Ishikawa (cell line): ENCODE measurements at regions not wholly inside any gene's neighbourhood (a gene's known extent, or its start where the extent isn't known, plus 50 kb on each side); places are given as distances from the start of the nearest gene placed in this dataset.

ENCODE experiments used
- CEBPB ChIP-seq: IDR thresholded peaks from 2 replicates; pipeline ENCODE4 v1.6.1; 2012
- CREB1 ChIP-seq: IDR thresholded peaks from 2 replicates; pipeline ENCODE4 v1.6.1; 2012; ENCODE audit warnings: low read depth
- EGR1 ChIP-seq: IDR thresholded peaks from 2 replicates; pipeline ENCODE4 v1.6.1; 2012
- EP300 ChIP-seq: IDR thresholded peaks from 2 replicates; pipeline ENCODE4 v1.6.1; 2012; ENCODE audit warnings: borderline replicate concordance
- FOXM1 ChIP-seq: IDR thresholded peaks from 2 replicates; pipeline ENCODE4 v1.6.1; 2012; ENCODE audit warnings: low read depth, borderline replicate concordance
- MAX ChIP-seq: IDR thresholded peaks from 2 replicates; pipeline ENCODE4 v1.6.1; 2012
- NFIC ChIP-seq: IDR thresholded peaks from 2 replicates; pipeline ENCODE4 v1.6.1; 2012
- RAD21 ChIP-seq: IDR thresholded peaks from 2 replicates; pipeline ENCODE4 v1.6.1; 2012; ENCODE audit warnings: low read depth
- REST ChIP-seq: IDR thresholded peaks from 2 replicates; pipeline ENCODE4 v1.6.1; 2012; ENCODE audit warnings: low read depth, mild to moderate bottlenecking
- TAF1 ChIP-seq: IDR thresholded peaks from 2 replicates; pipeline ENCODE4 v1.6.1; 2012; ENCODE audit warnings: low read depth, mild to moderate bottlenecking
- TCF12 ChIP-seq: IDR thresholded peaks from 2 replicates; pipeline ENCODE4 v1.6.1; 2012; ENCODE audit warnings: low read depth
- TEAD4 ChIP-seq: IDR thresholded peaks from 2 replicates; pipeline ENCODE4 v1.6.1; 2012
- USF1 ChIP-seq: IDR thresholded peaks from 2 replicates; pipeline ENCODE4 v1.6.1; 2012
- YY1 ChIP-seq: IDR thresholded peaks from 2 replicates; pipeline ENCODE4 v1.6.1; 2012; ENCODE audit warnings: low read depth
- ZBTB7A ChIP-seq: IDR thresholded peaks from 2 replicates; pipeline ENCODE4 v1.6.1; 2012; ENCODE audit warnings: low read depth

DNA sequence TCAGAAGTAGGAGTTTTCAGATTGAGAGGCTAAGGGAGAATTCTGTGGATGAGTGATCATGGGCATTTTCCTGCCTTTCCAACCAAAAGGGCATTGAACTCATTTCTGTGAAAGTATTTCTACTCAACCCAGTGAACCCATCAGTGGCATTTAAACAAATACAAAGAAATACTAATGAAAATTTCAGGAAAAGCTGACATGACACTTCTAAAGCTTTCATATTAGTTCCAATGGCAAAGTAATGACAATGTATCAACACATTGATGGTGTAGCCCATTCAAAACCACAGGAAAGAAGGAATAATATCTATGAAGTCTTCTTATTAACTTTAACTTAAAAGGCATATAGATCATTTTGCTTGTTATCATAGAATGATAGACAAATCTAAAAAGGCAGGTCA lies 183.5 kb upstream of the ANXA10 start:
- TF ChIP-seq EGR1: no peak
- no peak for TF ChIP-seq RAD21
- no peak for TF ChIP-seq CREB1
- no peak for TF ChIP-seq EP300
- no peak for TF ChIP-seq YY1
- no peak for TF ChIP-seq CEBPB
- no peak for TF ChIP-seq REST
- no peak for TF ChIP-seq TCF12
- TF ChIP-seq MAX: no peak
- TF ChIP-seq USF1: no peak
- TF ChIP-seq ZBTB7A: no peak
- no peak for TF ChIP-seq NFIC
- no peak for TF ChIP-seq FOXM1

DNA sequence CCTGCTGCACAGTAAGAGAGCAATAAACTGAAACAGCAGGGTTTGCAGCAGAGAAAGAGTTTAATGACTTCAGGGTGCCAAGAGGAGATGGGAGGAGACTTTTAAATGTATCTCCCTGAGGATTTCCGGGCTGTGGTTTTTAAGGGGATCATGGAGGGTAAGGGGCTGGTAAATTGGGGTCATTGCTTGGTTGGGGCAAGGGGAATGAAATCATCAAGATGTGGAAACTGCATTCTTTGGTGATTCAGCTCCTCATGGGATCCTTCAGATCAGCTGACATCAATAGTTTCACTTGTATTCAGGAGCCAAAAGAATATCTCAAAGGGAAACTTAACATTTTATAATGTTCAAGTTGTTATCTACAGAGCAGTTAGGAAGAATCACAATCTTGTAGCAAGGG lies 174.3 kb upstream of the ANXA10 start:
- no peak for TF ChIP-seq RAD21

DNA sequence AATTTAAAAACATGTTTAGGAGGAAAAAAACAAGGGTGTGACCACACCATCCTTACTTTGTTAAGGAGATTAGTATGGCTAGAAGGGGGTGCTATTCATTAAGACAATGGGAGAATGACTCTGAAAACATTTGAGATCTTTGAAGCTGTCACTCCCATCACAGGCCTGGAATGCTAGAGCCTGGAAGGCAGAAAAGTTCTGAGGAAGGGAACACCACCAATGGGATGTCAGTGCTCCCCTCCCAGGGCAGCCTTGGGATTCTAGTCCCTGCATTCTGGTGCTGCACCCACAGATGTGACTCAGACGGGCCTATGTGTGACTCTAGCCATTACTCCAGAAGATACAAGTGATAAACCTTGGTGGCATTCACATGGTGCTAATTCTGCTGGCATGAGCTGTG lies 162.2 kb upstream of the ANXA10 start:
- TF ChIP-seq YY1: no peak

DNA sequence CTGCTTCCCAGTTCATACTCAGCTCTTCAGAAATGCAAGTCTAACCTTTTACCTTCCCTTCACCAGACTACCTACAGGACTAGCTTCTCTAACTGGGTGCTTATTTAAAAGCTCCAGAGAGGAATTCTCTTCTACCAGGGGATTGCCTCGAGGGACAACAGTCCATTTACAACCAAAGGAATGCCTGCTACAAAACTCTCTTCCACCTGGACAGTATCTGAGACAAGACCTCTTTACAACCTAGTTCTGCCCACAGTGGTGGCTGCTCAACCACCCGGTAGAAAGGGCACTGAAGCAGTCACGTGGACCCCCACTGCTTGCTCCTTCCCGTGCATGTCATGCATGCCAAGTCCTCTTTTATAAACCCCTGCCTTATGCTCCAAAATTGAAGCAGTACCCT lies 158.1 kb upstream of the ANXA10 start:
- TF ChIP-seq CREB1 (no peak), MAX (no peak), REST (no peak), ZBTB7A (no peak), EP300 (no peak), RAD21 (no peak), FOXM1 (no peak), EGR1 (no peak), TAF1 (no peak), CEBPB (no peak), NFIC (no peak), USF1 (no peak), TEAD4 (no peak)

- TF ChIP-seq FOXM1 (no peak), CREB1 (no peak), TAF1 (no peak), CEBPB (no peak), YY1 (no peak), USF1 (no peak), MAX (no peak), TCF12 (no peak), EP300 (no peak), EGR1 (no peak), RAD21 (no peak), NFIC (no peak), ZBTB7A (no peak), REST (no peak), TEAD4 (no peak)
Observed at GRCh38 chr4:167939863-167940616, 152.3 kb upstream of the ANXA10 start.
